Psoas muscle (tissue), 7 donors: ENCODE measurements at regions not wholly inside any gene's neighbourhood (a gene's known extent, or its start where the extent isn't known, plus 50 kb on each side); places are given as distances from the start of the nearest gene placed in this dataset.

Experiments
- ATAC-seq, 4 donors: fragments of 200-7000 bp; cut with Tn5 transposase; one replicate each; pipeline ENCODE4 v1.9.1; 2020; ENCODE audit warnings: moderate library complexity in 3 of 4, mild to moderate bottlenecking in 2 of 4
- DNase-seq, 2 donors: peaks; one replicate each; pipeline ENCODE4 v3.0.0-alpha.2; 2020
- H3K27ac ChIP-seq: fragments of 200-600 bp; one replicate; pipeline ENCODE4 v1.8.0; 2022
- H3K27me3 ChIP-seq, 3 donors: fragments of 200-600 bp in 1 of 3; one replicate each; pipeline versions ENCODE4 v1.6.1 to v1.8.0; 2013 to 2022; ENCODE audit warnings: low read length in 2 of 3, mild to moderate bottlenecking in 2 of 3, moderate library complexity in 1 of 3; ENCODE audit not compliant: insufficient read depth in 3 of 3
- H3K36me3 ChIP-seq, 2 donors: fragments of 200-600 bp in 1 of 2; one replicate each; pipeline versions ENCODE4 v1.6.1 to v1.8.0; 2013 to 2022; ENCODE audit warnings: low read depth in 1 of 2, mild to moderate bottlenecking in 1 of 2, moderate library complexity in 1 of 2; ENCODE audit not compliant: insufficient read depth in 1 of 2
- H3K4me1 ChIP-seq: fragments of 200-600 bp; one replicate; pipeline ENCODE4 v1.8.0; 2022
- H3K4me3 ChIP-seq: fragments of 200-600 bp; one replicate; pipeline ENCODE4 v1.8.0; 2022; ENCODE audit warnings: mild to moderate bottlenecking
- H3K9me3 ChIP-seq: fragments of 200-600 bp; one replicate; pipeline ENCODE4 v1.8.0; 2022
- CTCF ChIP-seq: fragments of 200-600 bp; IDR thresholded peaks from one replicate; pipeline ENCODE4 v1.8.0; 2022; ENCODE audit warnings: antibody characterized with exemption
- WGBS, 3 donors: extraction: QIAGEN DNeasy Blood & Tissue Kit; methylation state at CpG; one replicate each; pipeline versions ENCODE4 v1.1.6 to v1.1.7; 2013; 5-methylcytosine and 5-hydroxymethylcytosine counted together
- intact Hi-C, 2 donors: fragments of 100-400 bp; cut with DNase I; formaldehyde crosslinking; loops; one replicate each; pipeline versions ENCODE4 v1.11.0 to v1.14.2; 2022
- donor health status: healthy with polysubstance abuse.
- donor health status: DM: no; HTN: no; CAD: no; lungs with moderate emphysema.
- donor health status: Bipolar disorder and iron deficiency.
- donor health status: healthy.
- donor health status: DM: yes; HTN: yes; CAD: no.
- donor health status: DM: no; HTN: no; CAD: no.
- donor health status: DM: yes; HTN: yes; CAD: no.

- intact Hi-C loops, result no loop called here
- H3K27me3 ChIP-seq, result no peaks in the 10 kb centered on the region
- H3K4me3 ChIP-seq, result no peak overlapping the region
- H3K9me3 ChIP-seq, result no peaks in the 10 kb centered on the region
- ATAC-seq, result no peak
- H3K27ac ChIP-seq, result no peak overlapping the region
- 45 to 49% (median 46%) methylated on average over 2 of the region's 2 CpGs for WGBS, 3 donors
- no peaks in the 10 kb centered on the region for H3K4me1 ChIP-seq
- H3K36me3 ChIP-seq, result no peaks in the 10 kb centered on the region
- no peak for TF ChIP-seq CTCF
- no peak for DNase-seq
Measured at GRCh38 chr9:15100571-15100970, 190.3 kb upstream of the FREM1 start.

GRCh38 chr9:15096972-15097371, 186.7 kb upstream of the FREM1 start:
- no peak overlapping the region for H3K4me3 ChIP-seq
- intact Hi-C loops, result no loop called here
- DNase-seq, result no peak
- H3K36me3 ChIP-seq, result no peaks in the 10 kb centered on the region
- WGBS, 3 donors, result 86 to 94% (median 88%) methylated on average over 2 of the region's 2 CpGs
- ATAC-seq, result no peak
- H3K27ac ChIP-seq, result no peak overlapping the region
- no peaks in the 10 kb centered on the region for H3K9me3 ChIP-seq
- no peaks in the 10 kb centered on the region for H3K4me1 ChIP-seq
- no peaks in the 10 kb centered on the region for H3K27me3 ChIP-seq
- TF ChIP-seq CTCF, result no peak

GRCh38 chr9:15086778-15087324, 176.6 kb upstream of the FREM1 start:
- Histone ChIP-seq H3K9me3 (no peaks in the 10 kb centered on the region), H3K27ac (no peak overlapping the region), H3K36me3 (no peaks in the 10 kb centered on the region), H3K4me3 (no peak overlapping the region), H3K27me3 (no peaks in the 10 kb centered on the region), H3K4me1 (no peaks in the 10 kb centered on the region)
- ATAC-seq (no peak), DNase-seq (no peak)
- no peak for TF ChIP-seq CTCF
- intact Hi-C loops, result no loop called here
- WGBS, 3 donors, result 57 to 65% (median 64%) methylated on average over 3 of the region's 3 CpGs

- WGBS, 3 donors, result 78 to 82% (median 80%) methylated on average over 6 of the region's 6 CpGs
- Histone ChIP-seq H3K27ac (no peak overlapping the region), H3K36me3 (no peaks in the 10 kb centered on the region), H3K9me3 (no peaks in the 10 kb centered on the region), H3K27me3 (no peaks in the 10 kb centered on the region), H3K4me1 (no peaks in the 10 kb centered on the region), H3K4me3 (no peak overlapping the region)
- ATAC-seq (no peak), DNase-seq (no peak)
- intact Hi-C loops, result no loop called here
- TF ChIP-seq CTCF, result no peak
Measured at GRCh38 chr9:15086156-15086763, 176.0 kb upstream of the FREM1 start.
